A549 (cell line): ENCODE measurements at regions not wholly inside any gene's neighbourhood (a gene's known extent, or its start where the extent isn't known, plus 50 kb on each side); places are given as distances from the start of the nearest gene placed in this dataset.

Source experiments
- ATAC-seq, 2 experiments: fragments of 200-7000 bp in 1 of 2; fragments of >200 bp in 1 of 2; cut with Nextera tagmentation in 1 of 2; cut with Tn5 transposase in 1 of 2; 3 replicates each; pipeline versions ENCODE4 v1.8.0 to v1.9.1; 2018 to 2020; ENCODE audit warnings: mild to moderate bottlenecking in 1 of 2, moderate library complexity in 1 of 2
- CTCF ChIA-PET: fragments of 300-600 bp; sonication (Branson Sonifier 250); formaldehyde crosslinking; extraction: SDS; loops from one replicate; lab custom pipeline; 2021; ENCODE audit warnings: antibody characterized with exemption, inconsistent platforms; lab: Yijun Ruan, JAX
- POLR2A ChIA-PET: fragments of 350-600 bp; formaldehyde crosslinking; extraction: SDS; loops from one replicate; lab custom pipeline; 2021; ENCODE audit warnings: antibody characterized with exemption, inconsistent platforms; lab: Yijun Ruan, JAX
- DNase-seq, 2 experiments: peaks; one replicate each; pipeline versions ENCODE4 v3.0.0 to v3.0.0-alpha.2; 2011 to 2016; ENCODE audit warnings: low read depth in 1 of 2, low spot score in 1 of 2
- FAIRE-seq: peaks from 2 replicates; lab custom pipeline; 2011; peaks lifted over from hg19 to GRCh38; lab: Jason Lieb, UNC
- H3K27ac ChIP-seq, 2 experiments: fragments of >200 bp; sonication (Bioruptor Twin); formaldehyde crosslinking; 3 replicates each; pipeline ENCODE4 v1.5.1; 2016 to 2017
- H3K4me1 ChIP-seq: fragments of >200 bp; sonication (Bioruptor Twin); formaldehyde crosslinking; 3 replicates; pipeline ENCODE4 v1.6.1; 2016
- H3K4me2 ChIP-seq: fragments of >200 bp; sonication (Bioruptor Twin); formaldehyde crosslinking; 3 replicates; pipeline ENCODE4 v1.6.1; 2016
- H3K4me3 ChIP-seq: fragments of >200 bp; sonication (Bioruptor Twin); formaldehyde crosslinking; 3 replicates; pipeline ENCODE4 v1.5.1; 2016
- H3K9me3 ChIP-seq: fragments of >200 bp; sonication (Bioruptor Twin); formaldehyde crosslinking; 3 replicates; pipeline ENCODE4 v1.6.1; 2016
- ATOH8 ChIP-seq: fragments of 250-450 bp; sonication (Bioruptor Pico); IDR thresholded peaks from 2 replicates; pipeline ENCODE4 v1.5.0; 2020; ENCODE audit warnings: low read depth, mild to moderate bottlenecking, moderate library complexity
- BHLHE40 ChIP-seq: IDR thresholded peaks from 2 replicates; pipeline ENCODE4 v1.6.1; 2012; ENCODE audit warnings: low read depth, low read length, inconsistent platforms
- CBX8 ChIP-seq: fragments of 200-600 bp; sonication (generic); IDR thresholded peaks from 2 replicates; pipeline ENCODE4 v1.6.1; 2016
- CHD4 ChIP-seq: fragments of 200-600 bp; sonication (generic); IDR thresholded peaks from 2 replicates; pipeline ENCODE4 v1.6.1; 2016; ENCODE audit warnings: antibody characterized with exemption, mild to moderate bottlenecking, borderline replicate concordance
- EHMT2 ChIP-seq: fragments of 200-600 bp; sonication (generic); IDR thresholded peaks from 2 replicates; pipeline ENCODE4 v1.6.1; 2016; ENCODE audit warnings: antibody characterized with exemption, low read depth, mild to moderate bottlenecking, moderate library complexity
- EP300 ChIP-seq, 2 experiments: fragments of >200 bp; sonication (Bioruptor Twin); formaldehyde crosslinking; IDR thresholded peaks; 2 replicates in 1 of 2; 3 replicates in 1 of 2; pipeline ENCODE4 v1.6.1; 2016 to 2017
- FOSB ChIP-seq: fragments of 250-450 bp; sonication (Bioruptor Pico); IDR thresholded peaks from 2 replicates; pipeline ENCODE4 v1.5.0; 2020; ENCODE audit warnings: mild to moderate bottlenecking, moderate library complexity
- GATA3 ChIP-seq: IDR thresholded peaks from 2 replicates; pipeline ENCODE4 v1.6.1; 2012; ENCODE audit warnings: borderline replicate concordance
- HES2 ChIP-seq: fragments of >200 bp; sonication (Bioruptor Twin); formaldehyde crosslinking; IDR thresholded peaks from 2 replicates; pipeline ENCODE4 v1.6.1; 2016
- JUNB ChIP-seq: fragments of >200 bp; sonication (Bioruptor Twin); formaldehyde crosslinking; IDR thresholded peaks from 2 replicates; pipeline ENCODE4 v1.6.1; 2016
- KDM1A ChIP-seq: fragments of 200-600 bp; sonication (generic); IDR thresholded peaks from 2 replicates; pipeline ENCODE4 v1.6.1; 2016; ENCODE audit warnings: low read depth, mild to moderate bottlenecking
- KDM5A ChIP-seq: fragments of 200-600 bp; sonication (generic); IDR thresholded peaks from 2 replicates; pipeline ENCODE4 v1.6.1; 2016; ENCODE audit warnings: antibody characterized with exemption, mild to moderate bottlenecking
- MAFK ChIP-seq: fragments of 450-650 bp; IDR thresholded peaks from 2 replicates; pipeline ENCODE4 v1.6.1; 2014; ENCODE audit not compliant: partially characterized antibody
- MAZ ChIP-seq: fragments of 150-350 bp; IDR thresholded peaks from 2 replicates; pipeline ENCODE4 v1.6.1; 2014; ENCODE audit warnings: antibody characterized with exemption, low read depth, low read length, borderline replicate concordance
- MYC ChIP-seq: IDR thresholded peaks from 2 replicates; pipeline ENCODE4 v1.6.1; 2012; ENCODE audit warnings: mild to moderate bottlenecking, inconsistent platforms, low read length, improper control_type of control experiment, borderline replicate concordance
- NFE2L2 ChIP-seq: fragments of 150-350 bp; conservative IDR thresholded peaks from 2 replicates; pipeline ENCODE4 v1.6.1; 2014; ENCODE audit warnings: low read length
- POLR2A ChIP-seq: IDR thresholded peaks from 2 replicates; pipeline ENCODE4 v1.6.1; 2012; ENCODE audit warnings: mild to moderate bottlenecking, low read length
- POLR2AphosphoS2 ChIP-seq: conservative IDR thresholded peaks from 2 replicates; pipeline ENCODE4 v1.6.1; 2012; ENCODE audit warnings: low read length, improper control_type of control experiment, inconsistent platforms
- RAD21 ChIP-seq, 2 experiments: fragments of >200 bp in 1 of 2; sonication (Bioruptor Twin) in 1 of 2; formaldehyde crosslinking in 1 of 2; IDR thresholded peaks in 1 of 2; conservative IDR thresholded peaks in 1 of 2; 2 replicates in 1 of 2; 3 replicates in 1 of 2; pipeline ENCODE4 v1.6.1; 2012 to 2018; ENCODE audit warnings: inconsistent platforms in 1 of 2
- RARB ChIP-seq: fragments of 250-450 bp; sonication (Bioruptor Pico); IDR thresholded peaks from 2 replicates; pipeline ENCODE4 v1.8.0; 2021; ENCODE audit warnings: mild to moderate bottlenecking, moderate library complexity
- RFX5 ChIP-seq: fragments of 450-650 bp; IDR thresholded peaks from 2 replicates; pipeline ENCODE4 v1.7.1; 2014; ENCODE audit warnings: antibody characterized with exemption, mild to moderate bottlenecking, moderate library complexity
- RNF2 ChIP-seq: fragments of 200-600 bp; sonication (generic); IDR thresholded peaks from 2 replicates; pipeline ENCODE4 v1.6.1; 2016; ENCODE audit warnings: low read depth, mild to moderate bottlenecking, antibody characterized with exemption, moderate library complexity, borderline replicate concordance
- SREBF2 ChIP-seq: fragments of 450-650 bp; IDR thresholded peaks from 2 replicates; pipeline ENCODE4 v1.6.1; 2014; ENCODE audit warnings: mild to moderate bottlenecking, moderate library complexity
- USF2 ChIP-seq: fragments of 450-650 bp; IDR thresholded peaks from 2 replicates; pipeline ENCODE4 v1.6.1; 2014; ENCODE audit warnings: antibody characterized with exemption
- ZC3H11A ChIP-seq: fragments of 450-650 bp; IDR thresholded peaks from 2 replicates; pipeline ENCODE4 v1.6.1; 2014; ENCODE audit warnings: antibody characterized with exemption, mild to moderate bottlenecking
- ZFP36 ChIP-seq: fragments of 450-650 bp; IDR thresholded peaks from 2 replicates; pipeline ENCODE4 v1.6.1; 2014; ENCODE audit warnings: borderline replicate concordance; ENCODE audit not compliant: partially characterized antibody
- ZSCAN20 ChIP-seq: fragments of 250-450 bp; sonication (Bioruptor Pico); IDR thresholded peaks from 2 replicates; pipeline ENCODE4 v1.8.0; 2022; ENCODE audit warnings: mild to moderate bottlenecking, moderate library complexity
- WGBS: methylation state at CpG from one replicate; pipeline ENCODE4 v1.1.6; 2017; ENCODE audit errors: missing lambda C conversion rate; 5-methylcytosine and 5-hydroxymethylcytosine counted together
- TF ChIP-seq, protein P1 (sequence below): fragments of >200 bp; sonication (Bioruptor Twin); formaldehyde crosslinking; IDR thresholded peaks from 3 replicates; pipeline ENCODE4 v1.6.1; 2016
- TF ChIP-seq, protein P2 (sequence below): fragments of >200 bp; sonication (Bioruptor Twin); formaldehyde crosslinking; IDR thresholded peaks from 3 replicates; pipeline ENCODE4 v1.5.1; 2016
- TF ChIP-seq, protein P3 (sequence below): IDR thresholded peaks from 2 replicates; pipeline ENCODE4 v1.6.1; 2012

- Histone ChIP-seq H3K4me1 (no peaks in the 10 kb centered on the region), H3K4me2 (no peak overlapping the region), H3K27ac (no peak overlapping the region), H3K9me3 (no peaks in the 10 kb centered on the region), H3K4me3 (no peak overlapping the region)
- POLR2A ChIA-PET = no interaction called here
- ATAC-seq = no peak
- no peak for FAIRE-seq
- WGBS = 57% methylated on average over 7 of the region's 8 CpGs
- DNase-seq = no peak
- TF ChIP-seq BHLHE40 = no peak
- no peak for TF ChIP-seq ZSCAN20 (CRISPR knock-in tag)
- no peak for TF ChIP-seq GATA3
- no peak for TF ChIP-seq HES2
- no peak for TF ChIP-seq RFX5
- TF ChIP-seq, protein P1, sequence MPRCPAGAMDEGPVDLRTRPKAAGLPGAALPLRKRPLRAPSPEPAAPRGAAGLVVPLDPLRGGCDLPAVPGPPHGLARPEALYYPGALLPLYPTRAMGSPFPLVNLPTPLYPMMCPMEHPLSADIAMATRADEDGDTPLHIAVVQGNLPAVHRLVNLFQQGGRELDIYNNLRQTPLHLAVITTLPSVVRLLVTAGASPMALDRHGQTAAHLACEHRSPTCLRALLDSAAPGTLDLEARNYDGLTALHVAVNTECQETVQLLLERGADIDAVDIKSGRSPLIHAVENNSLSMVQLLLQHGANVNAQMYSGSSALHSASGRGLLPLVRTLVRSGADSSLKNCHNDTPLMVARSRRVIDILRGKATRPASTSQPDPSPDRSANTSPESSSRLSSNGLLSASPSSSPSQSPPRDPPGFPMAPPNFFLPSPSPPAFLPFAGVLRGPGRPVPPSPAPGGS = no peak
- no peak for TF ChIP-seq RAD21 (conservative IDR thresholded peaks at IDR 0.05 in 1 of 2, IDR thresholded peaks at IDR 0.05 in 1 of 2)
- TF ChIP-seq RARB = no peak
- no peak for TF ChIP-seq CBX8
- TF ChIP-seq, protein P2, sequence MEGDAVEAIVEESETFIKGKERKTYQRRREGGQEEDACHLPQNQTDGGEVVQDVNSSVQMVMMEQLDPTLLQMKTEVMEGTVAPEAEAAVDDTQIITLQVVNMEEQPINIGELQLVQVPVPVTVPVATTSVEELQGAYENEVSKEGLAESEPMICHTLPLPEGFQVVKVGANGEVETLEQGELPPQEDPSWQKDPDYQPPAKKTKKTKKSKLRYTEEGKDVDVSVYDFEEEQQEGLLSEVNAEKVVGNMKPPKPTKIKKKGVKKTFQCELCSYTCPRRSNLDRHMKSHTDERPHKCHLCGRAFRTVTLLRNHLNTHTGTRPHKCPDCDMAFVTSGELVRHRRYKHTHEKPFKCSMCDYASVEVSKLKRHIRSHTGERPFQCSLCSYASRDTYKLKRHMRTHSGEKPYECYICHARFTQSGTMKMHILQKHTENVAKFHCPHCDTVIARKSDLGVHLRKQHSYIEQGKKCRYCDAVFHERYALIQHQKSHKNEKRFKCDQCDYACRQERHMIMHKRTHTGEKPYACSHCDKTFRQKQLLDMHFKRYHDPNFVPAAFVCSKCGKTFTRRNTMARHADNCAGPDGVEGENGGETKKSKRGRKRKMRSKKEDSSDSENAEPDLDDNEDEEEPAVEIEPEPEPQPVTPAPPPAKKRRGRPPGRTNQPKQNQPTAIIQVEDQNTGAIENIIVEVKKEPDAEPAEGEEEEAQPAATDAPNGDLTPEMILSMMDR = no peak
- no peak for TF ChIP-seq KDM5A
- TF ChIP-seq NFE2L2 = no peak
- TF ChIP-seq POLR2AphosphoS2 = no peak
- no peak for TF ChIP-seq CHD4
- TF ChIP-seq KDM1A = no peak
- TF ChIP-seq MYC = no peak
- TF ChIP-seq EP300 (IDR thresholded peaks at IDR 0.05) = no peak
- TF ChIP-seq POLR2A = no peak
- TF ChIP-seq ZC3H11A = no peak
- TF ChIP-seq RNF2 = no peak
- CTCF ChIA-PET = no interaction called here
Observed at GRCh38 chr16:65689726-65690125, 567.9 kb upstream of the CDH11 start.

DNA sequence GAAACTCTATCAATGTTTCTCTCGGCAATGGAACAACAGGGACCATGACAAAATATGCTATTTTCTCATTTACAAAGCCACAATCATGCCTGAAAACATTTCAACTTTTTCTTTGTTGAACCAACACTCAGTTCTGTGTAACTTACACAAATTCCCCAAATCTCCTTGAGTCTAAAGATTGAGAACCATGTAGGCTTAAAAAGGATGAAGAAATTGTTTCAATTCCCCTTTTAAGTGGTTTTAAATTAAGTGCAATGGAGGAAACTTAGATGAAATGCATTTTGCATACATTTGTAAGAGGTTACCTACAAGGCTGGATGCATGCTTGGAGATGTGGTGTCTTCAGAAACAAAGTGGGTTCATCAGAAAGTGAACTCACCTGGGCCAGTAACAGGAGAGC, 566.4 kb upstream of the CDH11 start:
- Histone ChIP-seq H3K27ac (no peak overlapping the region), H3K4me2 (no peak overlapping the region), H3K9me3 (no peaks in the 10 kb centered on the region), H3K4me1 (no peaks in the 10 kb centered on the region), H3K4me3 (no peak overlapping the region)
- ChIA-PET CTCF (no interaction called here), POLR2A (no interaction called here)
- no peak for ATAC-seq
- 0% methylated on average over 1 of the region's 1 CpG for WGBS
- TF ChIP-seq SREBF2 (no peak), USF2 (no peak), POLR2AphosphoS2 (no peak), FOSB (CRISPR knock-in tag) (no peak), JUNB (no peak), RAD21 (conservative IDR thresholded peaks at IDR 0.05 in 1 of 2, IDR thresholded peaks at IDR 0.05 in 1 of 2) (no peak), ZSCAN20 (CRISPR knock-in tag) (no peak), MAFK (no peak), EHMT2 (no peak), HES2 (no peak), ZFP36 (no peak), ATOH8 (CRISPR knock-in tag) (no peak), KDM5A (no peak), MAZ (no peak), MYC (no peak), BHLHE40 (no peak)
- TF ChIP-seq, protein P3, sequence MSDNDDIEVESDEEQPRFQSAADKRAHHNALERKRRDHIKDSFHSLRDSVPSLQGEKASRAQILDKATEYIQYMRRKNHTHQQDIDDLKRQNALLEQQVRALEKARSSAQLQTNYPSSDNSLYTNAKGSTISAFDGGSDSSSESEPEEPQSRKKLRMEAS = no peak
- no peak for DNase-seq
- FAIRE-seq = no peak
